NOMO-1 (cell line): ENCODE measurements at regions not wholly inside any gene's neighbourhood (a gene's known extent, or its start where the extent isn't known, plus 50 kb on each side); places are given as distances from the start of the nearest gene placed in this dataset.
"Not testable (repeated sequence)": the region's sequence is repeated elsewhere in the genome, so short reads cannot be mapped to it uniquely, and the experiment has no call there.

Experiments used
- DNase-seq, 2 experiments: peaks; one replicate each; lab custom pipeline; 2025; ENCODE audit not compliant: unreplicated experiment in 2 of 2; lab: John Stamatoyannopoulos, UW

GRCh38 chr16:22651111-22651817 is 140.6 kb downstream of the NPIPB5 start:
- not testable (repeated sequence) for DNase-seq

GRCh38 chr16:22652463-22652845 is 141.8 kb downstream of the NPIPB5 start:
- no peak for DNase-seq

GRCh38 chr16:22653876-22654275 is 143.2 kb downstream of the NPIPB5 start:
- no peak for DNase-seq

- not testable (repeated sequence) for DNase-seq
These were observed 145.9 kb downstream of the NPIPB5 start for GRCh38 chr16:22656573-22656972.

GRCh38 chr16:22659933-22660332 is 149.2 kb downstream of the NPIPB5 start:
- peak in 1 of 2 experiments; percentile 24 for DNase-seq

GRCh38 chr16:22660441-22661160 is 149.9 kb downstream of the NPIPB5 start:
- DNase-seq = peak; percentile 71 to 81

- DNase-seq = no peak
These were observed 150.5 kb downstream of the NPIPB5 start for GRCh38 chr16:22661161-22661647.

- not testable (repeated sequence) for DNase-seq
These were observed 151.0 kb upstream of the HS3ST2 start for GRCh38 chr16:22662958-22663357.

- DNase-seq = no peak
These were observed 150.4 kb upstream of the HS3ST2 start for GRCh38 chr16:22663389-22664064.

GRCh38 chr16:22664132-22664531 is 149.8 kb upstream of the HS3ST2 start:
- DNase-seq = no peak

- DNase-seq = no peak
These were observed 149.4 kb upstream of the HS3ST2 start for GRCh38 chr16:22664561-22664997.

- DNase-seq = no peak
These were observed 148.7 kb upstream of the HS3ST2 start for GRCh38 chr16:22665048-22665797.

GRCh38 chr16:22665803-22666202 is 148.2 kb upstream of the HS3ST2 start:
- no peak for DNase-seq

GRCh38 chr16:22668318-22668717 is 145.6 kb upstream of the HS3ST2 start:
- no peak for DNase-seq

- DNase-seq = no peak
These were observed 143.9 kb upstream of the HS3ST2 start for GRCh38 chr16:22670044-22670536.

GRCh38 chr16:22670551-22671041 is 143.4 kb upstream of the HS3ST2 start:
- no peak for DNase-seq

- no peak for DNase-seq
These were observed 142.5 kb upstream of the HS3ST2 start for GRCh38 chr16:22671301-22672076.

- no peak for DNase-seq
These were observed 141.1 kb upstream of the HS3ST2 start for GRCh38 chr16:22672830-22673210.

GRCh38 chr16:22673421-22673831 is 140.5 kb upstream of the HS3ST2 start:
- DNase-seq = no peak

GRCh38 chr16:22674832-22675191 is 139.2 kb upstream of the HS3ST2 start:
- DNase-seq = no peak
